C4-2B (cell line): ENCODE measurements at regions not wholly inside any gene's neighbourhood (a gene's known extent, or its start where the extent isn't known, plus 50 kb on each side); places are given as distances from the start of the nearest gene placed in this dataset.

Source experiments
- CTCF ChIP-seq: fragments of 450-650 bp; conservative IDR thresholded peaks from 2 replicates; pipeline ENCODE4 v1.5.1; 2017; ENCODE audit warnings: mild to moderate bottlenecking
- ZFX ChIP-seq: fragments of 450-650 bp; IDR thresholded peaks from 2 replicates; pipeline ENCODE4 v1.6.1; 2017

DNA sequence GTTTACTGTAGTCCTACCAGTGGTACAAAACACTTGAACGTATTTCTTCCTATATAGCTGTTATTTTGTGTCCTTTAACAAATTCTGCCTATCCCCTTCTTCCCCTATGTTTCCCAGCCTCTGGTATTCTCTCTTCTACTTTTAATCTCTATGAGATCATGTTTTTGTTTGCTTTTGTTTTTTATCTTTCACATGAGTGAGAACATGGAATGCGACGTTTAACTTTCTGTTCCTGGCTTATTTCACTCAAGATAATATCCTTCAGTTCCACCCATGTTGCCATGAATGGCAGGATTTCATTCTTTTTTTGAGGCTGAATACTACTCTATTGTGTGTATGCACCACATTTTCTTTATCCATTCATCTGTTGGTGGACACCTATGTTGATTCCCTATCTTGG lies 634.4 kb upstream of the WWC1 start:
- no peak for TF ChIP-seq CTCF
- TF ChIP-seq ZFX = no peak
